ENCODE measurements at regions not wholly inside any gene's neighbourhood (a gene's known extent, or its start where the extent isn't known, plus 50 kb on each side); places are given as distances from the start of the nearest gene placed in this dataset.

DNA sequence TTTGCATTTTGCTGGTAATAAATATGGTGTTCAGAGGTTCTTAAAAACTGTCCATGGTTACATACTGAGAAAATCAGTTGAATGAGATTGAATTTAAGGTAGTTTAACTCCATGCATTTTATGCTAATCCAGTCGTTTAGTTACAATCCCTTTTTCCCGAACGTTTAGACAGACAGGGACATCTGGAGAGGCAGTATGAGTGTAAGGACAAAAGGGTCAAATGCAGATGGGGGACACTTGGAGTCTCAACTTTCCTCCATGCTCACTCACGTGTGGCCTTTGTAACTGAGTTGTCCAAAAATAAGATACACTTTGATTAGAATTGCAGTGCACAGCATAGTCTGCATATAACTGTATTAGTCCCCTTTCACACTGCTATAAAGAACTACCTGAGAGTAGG lies 63.9 kb downstream of the RDH14 start:
- Histone ChIP-seq H3K27ac (ENCODE audit: control insufficient read depth, insufficient read depth, low read length) (no peak overlapping the region), H3K36me3 (ENCODE audit: control insufficient read depth in 2 of 2, extremely low read depth in 1 of 2, insufficient read depth in 2 of 2, low read length in 2 of 2) (no peaks in the 10 kb centered on the region), H3K79me2 (ENCODE audit: control insufficient read depth, insufficient read depth, low read length) (no peaks in the 10 kb centered on the region), H3K9me3 (ENCODE audit: control insufficient read depth, low read depth, low read length) (no peaks in the 10 kb centered on the region), H3K4me1 (ENCODE audit: control insufficient read depth, extremely low read depth, insufficient read depth, low read length) (no peaks in the 10 kb centered on the region), H3K4me2 (ENCODE audit: control insufficient read depth, extremely low read depth, insufficient read depth, low read depth, low read length) (no peak overlapping the region), H2AFZ (ENCODE audit: control insufficient read depth, low read length) (no peak overlapping the region), H3K27me3 (ENCODE audit: control insufficient read depth, extremely low read depth, insufficient read depth, low read length) (peaks cover 25% of the 10 kb centered on the region), H3K4me3 (ENCODE audit: control insufficient read depth in 2 of 3, extremely low read depth in 1 of 3, insufficient read depth in 2 of 3, low read depth in 1 of 3, low read length in 3 of 3) (no peak overlapping the region), H3K9me1 (ENCODE audit: control insufficient read depth, extremely low read depth, insufficient read depth, low read length) (no peaks in the 10 kb centered on the region), H3K9ac (ENCODE audit: control insufficient read depth, extremely low read depth, insufficient read depth, low read length) (no peak overlapping the region), H4K20me1 (ENCODE audit: control insufficient read depth, extremely low read depth, insufficient read depth, low read length) (no peaks in the 10 kb centered on the region)
- no peak for TF ChIP-seq EZH2 (IDR thresholded peaks at IDR 0.05; ENCODE audit: low read length)
- TF ChIP-seq, protein P1, sequence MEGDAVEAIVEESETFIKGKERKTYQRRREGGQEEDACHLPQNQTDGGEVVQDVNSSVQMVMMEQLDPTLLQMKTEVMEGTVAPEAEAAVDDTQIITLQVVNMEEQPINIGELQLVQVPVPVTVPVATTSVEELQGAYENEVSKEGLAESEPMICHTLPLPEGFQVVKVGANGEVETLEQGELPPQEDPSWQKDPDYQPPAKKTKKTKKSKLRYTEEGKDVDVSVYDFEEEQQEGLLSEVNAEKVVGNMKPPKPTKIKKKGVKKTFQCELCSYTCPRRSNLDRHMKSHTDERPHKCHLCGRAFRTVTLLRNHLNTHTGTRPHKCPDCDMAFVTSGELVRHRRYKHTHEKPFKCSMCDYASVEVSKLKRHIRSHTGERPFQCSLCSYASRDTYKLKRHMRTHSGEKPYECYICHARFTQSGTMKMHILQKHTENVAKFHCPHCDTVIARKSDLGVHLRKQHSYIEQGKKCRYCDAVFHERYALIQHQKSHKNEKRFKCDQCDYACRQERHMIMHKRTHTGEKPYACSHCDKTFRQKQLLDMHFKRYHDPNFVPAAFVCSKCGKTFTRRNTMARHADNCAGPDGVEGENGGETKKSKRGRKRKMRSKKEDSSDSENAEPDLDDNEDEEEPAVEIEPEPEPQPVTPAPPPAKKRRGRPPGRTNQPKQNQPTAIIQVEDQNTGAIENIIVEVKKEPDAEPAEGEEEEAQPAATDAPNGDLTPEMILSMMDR (optimal IDR thresholded peaks at IDR 0.05 in 1 of 3, IDR thresholded peaks at IDR 0.05 in 1 of 3, conservative IDR thresholded peaks at IDR 0.05 in 1 of 3; ENCODE audit: extremely low read depth in 1 of 3, insufficient read depth in 2 of 3, low read length in 3 of 3) = no peak
- dilution Hi-C loops (cut with MboI; ENCODE audit: extremely low pct_ligation_motif_present, low sequenced_read_pairs) = no loop called here
- FAIRE-seq (no peak), DNase-seq (ENCODE audit: low read depth, low spot score) (no peak)

DNA sequence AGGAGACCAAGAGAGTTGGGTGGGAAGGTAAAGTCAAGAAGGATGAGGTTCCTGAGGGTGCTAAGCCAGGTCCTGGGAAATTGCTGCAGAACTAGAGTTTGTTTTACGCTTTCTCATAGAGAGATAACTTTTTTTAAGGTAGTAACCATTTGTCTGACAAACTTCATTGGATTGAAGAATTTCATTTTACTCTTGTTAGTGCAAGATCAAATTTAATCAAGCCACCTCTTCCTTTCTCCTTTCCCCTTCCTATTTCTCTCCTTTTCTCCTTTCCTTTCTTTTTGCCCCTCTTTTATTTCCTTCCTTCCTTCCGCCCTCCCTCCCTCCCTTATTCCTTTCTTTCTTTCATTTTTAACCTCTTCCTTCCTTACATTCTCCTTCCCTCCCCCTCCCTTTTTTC lies 65.4 kb downstream of the RDH14 start:
- Histone ChIP-seq H3K9ac (ENCODE audit: control insufficient read depth, extremely low read depth, insufficient read depth, low read length) (no peak overlapping the region), H3K9me1 (ENCODE audit: control insufficient read depth, extremely low read depth, insufficient read depth, low read length) (no peaks in the 10 kb centered on the region), H4K20me1 (ENCODE audit: control insufficient read depth, extremely low read depth, insufficient read depth, low read length) (no peaks in the 10 kb centered on the region), H3K9me3 (ENCODE audit: control insufficient read depth, low read depth, low read length) (no peaks in the 10 kb centered on the region), H2AFZ (ENCODE audit: control insufficient read depth, low read length) (no peak overlapping the region), H3K36me3 (ENCODE audit: control insufficient read depth in 2 of 2, extremely low read depth in 1 of 2, insufficient read depth in 2 of 2, low read length in 2 of 2) (no peaks in the 10 kb centered on the region), H3K4me3 (ENCODE audit: control insufficient read depth in 2 of 3, extremely low read depth in 1 of 3, insufficient read depth in 2 of 3, low read depth in 1 of 3, low read length in 3 of 3) (no peak overlapping the region), H3K79me2 (ENCODE audit: control insufficient read depth, insufficient read depth, low read length) (no peaks in the 10 kb centered on the region), H3K4me2 (ENCODE audit: control insufficient read depth, extremely low read depth, insufficient read depth, low read depth, low read length) (no peak overlapping the region), H3K4me1 (ENCODE audit: control insufficient read depth, extremely low read depth, insufficient read depth, low read length) (no peaks in the 10 kb centered on the region), H3K27ac (ENCODE audit: control insufficient read depth, insufficient read depth, low read length) (no peak overlapping the region), H3K27me3 (ENCODE audit: control insufficient read depth, extremely low read depth, insufficient read depth, low read length) (peaks cover 24% of the 10 kb centered on the region)
- dilution Hi-C loops (cut with MboI; ENCODE audit: extremely low pct_ligation_motif_present, low sequenced_read_pairs) = no loop called here
- FAIRE-seq (no peak), DNase-seq (ENCODE audit: low read depth, low spot score) (no peak)
- TF ChIP-seq, protein P1 (optimal IDR thresholded peaks at IDR 0.05 in 1 of 3, IDR thresholded peaks at IDR 0.05 in 1 of 3, conservative IDR thresholded peaks at IDR 0.05 in 1 of 3; ENCODE audit: extremely low read depth in 1 of 3, insufficient read depth in 2 of 3, low read length in 3 of 3) = no peak
- TF ChIP-seq EZH2 (IDR thresholded peaks at IDR 0.05; ENCODE audit: low read length) = no peak

Measured in keratinocyte (primary cell).